ENCODE measurements at regions not wholly inside any gene's neighbourhood (a gene's known extent, or its start where the extent isn't known, plus 50 kb on each side); places are given as distances from the start of the nearest gene placed in this dataset.

DNA sequence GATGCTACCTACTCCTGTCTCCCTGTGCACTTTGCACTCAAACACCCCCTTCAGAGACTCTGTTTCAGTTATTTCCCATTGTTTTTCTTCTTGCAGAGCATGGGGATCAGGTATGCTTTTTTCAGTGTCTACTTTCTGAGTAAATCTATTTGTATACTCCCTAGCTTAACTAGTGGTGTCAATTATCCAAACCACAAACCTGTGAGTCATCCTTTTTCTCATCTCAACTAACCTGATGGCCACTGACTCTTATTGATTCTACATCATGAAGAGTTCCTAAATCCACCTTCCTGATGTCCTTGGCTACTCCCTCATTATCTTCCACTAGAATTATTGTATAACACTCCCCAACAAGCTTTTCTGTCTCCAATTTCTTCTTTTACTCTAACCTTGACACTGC is 68.0 kb downstream of the DIPK2A start:
- TF ChIP-seq SUZ12 (IDR thresholded peaks at IDR 0.05; ENCODE audit: extremely low read depth, insufficient read depth, insufficient read length): no peak
- TF ChIP-seq ZNF274 (IDR thresholded peaks at IDR 0.05; ENCODE audit: low read depth, low read length): no peak

Measured in NT2/D1 (cell line).